Left cardiac atrium (tissue), 4 donors: ENCODE measurements at regions not wholly inside any gene's neighbourhood (a gene's known extent, or its start where the extent isn't known, plus 50 kb on each side); places are given as distances from the start of the nearest gene placed in this dataset.

Experiments
- ATAC-seq, 2 donors: fragments of 200-7000 bp; cut with Tn5 transposase; one replicate each; pipeline ENCODE4 v1.9.1; 2020; ENCODE audit warnings: mild to moderate bottlenecking in 2 of 2, moderate library complexity in 2 of 2
- DNase-seq: peaks from one replicate; pipeline ENCODE4 v3.0.0-alpha.2; 2020
- intact Hi-C, 2 donors: fragments of 100-400 bp; cut with DNase I; formaldehyde crosslinking; loops; one replicate each; pipeline versions ENCODE4 v1.14.1 to v1.15.1; 2022 to 2023
- donor health status: DM: no; HTN: yes; CAD: no.
- donor health status: DM: no; HTN: yes; CAD: no; lungs with severe emphysema.
- donor health status: DM: yes; HTN: yes; CAD: no.
- donor health status: Dilated cardiomyopathy.

- intact Hi-C loops = no loop called here
- DNase-seq (no peak), ATAC-seq (no peak)
These were observed 105.9 kb upstream of the ANKFN1 start for GRCh38 chr17:56047331-56047730.

- intact Hi-C loops = no loop called here
- ATAC-seq (no peak), DNase-seq (no peak)
These were observed 95.4 kb upstream of the ANKFN1 start for GRCh38 chr17:56057869-56058268.

- ATAC-seq (no peak), DNase-seq (no peak)
- intact Hi-C loops = no loop called here
These were observed 88.8 kb upstream of the ANKFN1 start for GRCh38 chr17:56064506-56064905.

- DNase-seq (no peak), ATAC-seq (peak in 1 of 2 donors; percentile 53)
- intact Hi-C loops = no loop called here
These were observed 78.8 kb upstream of the ANKFN1 start for GRCh38 chr17:56074361-56074890.

- ATAC-seq (no peak), DNase-seq (no peak)
- intact Hi-C loops = no loop called here
These were observed 76.3 kb upstream of the ANKFN1 start for GRCh38 chr17:56076980-56077379.

GRCh38 chr17:56083475-56083874 lies 69.8 kb upstream of the ANKFN1 start:
- ATAC-seq (no peak), DNase-seq (no peak)
- intact Hi-C loops = no loop called here

- ATAC-seq (no peak), DNase-seq (no peak)
- intact Hi-C loops = no loop called here
These were observed 67.6 kb upstream of the ANKFN1 start for GRCh38 chr17:56085576-56086267.

GRCh38 chr17:56087199-56087598 lies 66.1 kb upstream of the ANKFN1 start:
- intact Hi-C loops = no loop called here

GRCh38 chr17:56096026-56096810 lies 57.1 kb upstream of the ANKFN1 start:
- intact Hi-C loops = no loop called here
- DNase-seq (no peak), ATAC-seq (no peak)

More at GRCh38 chr17:56087199-56087598, 66.1 kb upstream of the ANKFN1 start:
- ATAC-seq (no peak), DNase-seq (no peak)

GRCh38 chr17:56098746-56099145 lies 54.5 kb upstream of the ANKFN1 start:
- DNase-seq (no peak), ATAC-seq (no peak)

GRCh38 chr17:56099649-56100048 lies 53.6 kb upstream of the ANKFN1 start:
- DNase-seq (no peak), ATAC-seq (no peak)
- intact Hi-C loops = no loop called here

More at GRCh38 chr17:56098746-56099145, 54.5 kb upstream of the ANKFN1 start:
- intact Hi-C loops = no loop called here
